GM21528 (cell line): ENCODE measurements at regions not wholly inside any gene's neighbourhood (a gene's known extent, or its start where the extent isn't known, plus 50 kb on each side); places are given as distances from the start of the nearest gene placed in this dataset.
"Not testable (repeated sequence)": the region's sequence is repeated elsewhere in the genome, so short reads cannot be mapped to it uniquely, and the experiment has no call there.

ENCODE experiments used
- ATAC-seq: cut with Tn5 transposase; IDR thresholded peaks from one replicate; pipeline ENCODE4 v1.9.1; 2021; ENCODE audit warnings: mild to moderate bottlenecking, moderate library complexity; ENCODE audit not compliant: unreplicated experiment, low FRiP score

GRCh38 chr12:127048525-127048924 lies 1218.4 kb upstream of the TMEM132C start:
- ATAC-seq, result not testable (repeated sequence)

- ATAC-seq, result no peak
Observed at GRCh38 chr12:127051139-127051538, 1215.8 kb upstream of the TMEM132C start.

- no peak for ATAC-seq
Observed at GRCh38 chr12:127052511-127053232, 1214.3 kb upstream of the TMEM132C start.

DNA sequence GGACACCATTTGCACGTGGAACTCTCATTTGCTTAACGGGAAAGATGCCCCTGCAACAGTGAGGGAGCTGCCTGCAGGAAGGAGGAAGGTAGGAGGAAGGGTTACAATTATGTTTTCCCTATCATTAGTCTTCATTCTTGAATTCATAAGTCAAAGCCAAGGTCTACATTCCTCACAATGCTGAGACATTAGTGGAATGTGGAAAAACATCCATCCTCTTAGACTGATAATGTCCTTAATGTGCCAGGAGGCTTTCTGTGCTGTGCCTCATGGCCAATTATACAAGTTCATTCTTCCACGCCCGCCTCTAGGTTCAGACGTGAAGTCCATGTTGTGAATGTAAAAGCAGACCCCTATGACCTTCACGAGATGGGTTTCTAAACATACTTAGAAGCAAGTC lies 1212.4 kb upstream of the TMEM132C start:
- no peak for ATAC-seq

- ATAC-seq, result no peak
Observed at GRCh38 chr12:127060310-127060847, 1206.6 kb upstream of the TMEM132C start.

- ATAC-seq, result no peak
Observed at GRCh38 chr12:127060933-127061332, 1206.0 kb upstream of the TMEM132C start.

DNA sequence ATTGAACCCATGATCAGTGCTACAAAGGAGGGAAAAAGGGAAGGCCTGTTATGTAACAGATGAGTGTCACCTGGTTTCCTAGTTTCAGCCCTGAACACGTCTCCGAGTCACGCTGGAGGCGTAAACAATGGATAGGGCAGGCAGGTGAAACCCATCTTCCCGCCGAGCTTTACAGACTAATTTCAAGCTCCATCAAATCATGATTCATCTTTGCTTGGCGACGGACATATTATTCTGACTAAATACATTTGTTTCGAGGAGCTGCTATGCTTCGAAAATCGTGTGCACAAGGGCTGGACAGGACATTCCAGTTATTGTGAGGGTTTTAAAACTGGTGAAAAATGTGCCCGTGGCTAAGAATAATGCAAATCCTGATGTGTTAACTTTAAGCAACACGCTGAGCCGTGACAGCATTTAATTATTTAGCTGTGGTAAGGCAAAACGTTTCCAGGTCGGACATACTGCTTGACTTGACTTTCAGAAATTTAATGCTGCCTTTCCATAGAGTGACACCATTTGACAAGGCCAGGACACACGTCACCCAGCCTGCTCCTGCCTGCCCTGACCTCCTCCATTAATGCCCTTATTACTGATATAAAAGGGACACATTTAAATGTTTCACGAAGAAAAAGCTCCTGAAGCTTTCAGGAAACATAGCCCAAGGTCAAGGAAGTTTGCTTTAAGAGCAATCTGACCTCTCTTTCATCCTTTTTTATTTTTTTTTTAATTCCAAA lies 1203.5 kb upstream of the TMEM132C start:
- ATAC-seq, result no peak

- ATAC-seq, result no peak
Observed at GRCh38 chr12:127064207-127064606, 1202.8 kb upstream of the TMEM132C start.

DNA sequence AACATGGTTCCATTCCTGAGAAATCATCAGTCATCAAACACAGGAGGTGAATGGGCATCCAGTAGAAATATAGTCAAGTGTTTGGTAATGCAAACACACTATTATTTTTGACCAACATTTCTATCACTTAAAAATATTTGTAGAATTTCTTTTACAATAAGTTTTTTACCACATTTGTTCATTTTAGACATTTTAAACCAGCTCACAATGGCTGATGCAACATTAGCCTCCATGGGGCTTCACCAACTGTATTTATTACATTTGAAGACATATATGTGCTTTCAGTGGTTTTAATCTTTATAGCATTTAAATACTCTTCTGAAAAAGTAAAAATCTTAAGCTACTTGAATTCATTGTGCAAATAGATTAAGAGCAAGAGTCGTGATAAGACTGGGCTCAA lies 1201.4 kb upstream of the TMEM132C start:
- ATAC-seq, result no peak

GRCh38 chr12:127070515-127071157 lies 1196.3 kb upstream of the TMEM132C start:
- no peak for ATAC-seq

DNA sequence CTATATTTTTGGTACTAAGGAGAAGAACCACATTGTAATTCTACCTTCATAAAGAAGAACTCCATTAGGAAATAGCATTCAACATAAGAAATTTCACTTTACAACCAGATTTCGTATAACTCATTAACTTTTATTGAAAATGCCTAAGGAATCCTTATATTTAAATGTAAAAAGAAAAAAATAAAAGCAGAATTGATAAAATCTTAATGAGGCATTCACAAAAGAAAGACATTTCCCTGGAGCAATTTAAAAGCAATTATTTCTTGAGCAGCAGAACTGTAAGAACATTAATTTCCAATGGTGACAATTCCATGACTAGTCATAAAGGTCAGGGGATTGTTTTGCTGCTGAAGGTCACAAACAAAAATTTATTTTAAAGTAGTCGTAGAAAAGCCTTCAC lies 1192.8 kb upstream of the TMEM132C start:
- no peak for ATAC-seq

GRCh38 chr12:127075981-127076380 lies 1191.0 kb upstream of the TMEM132C start:
- ATAC-seq, result no peak

DNA sequence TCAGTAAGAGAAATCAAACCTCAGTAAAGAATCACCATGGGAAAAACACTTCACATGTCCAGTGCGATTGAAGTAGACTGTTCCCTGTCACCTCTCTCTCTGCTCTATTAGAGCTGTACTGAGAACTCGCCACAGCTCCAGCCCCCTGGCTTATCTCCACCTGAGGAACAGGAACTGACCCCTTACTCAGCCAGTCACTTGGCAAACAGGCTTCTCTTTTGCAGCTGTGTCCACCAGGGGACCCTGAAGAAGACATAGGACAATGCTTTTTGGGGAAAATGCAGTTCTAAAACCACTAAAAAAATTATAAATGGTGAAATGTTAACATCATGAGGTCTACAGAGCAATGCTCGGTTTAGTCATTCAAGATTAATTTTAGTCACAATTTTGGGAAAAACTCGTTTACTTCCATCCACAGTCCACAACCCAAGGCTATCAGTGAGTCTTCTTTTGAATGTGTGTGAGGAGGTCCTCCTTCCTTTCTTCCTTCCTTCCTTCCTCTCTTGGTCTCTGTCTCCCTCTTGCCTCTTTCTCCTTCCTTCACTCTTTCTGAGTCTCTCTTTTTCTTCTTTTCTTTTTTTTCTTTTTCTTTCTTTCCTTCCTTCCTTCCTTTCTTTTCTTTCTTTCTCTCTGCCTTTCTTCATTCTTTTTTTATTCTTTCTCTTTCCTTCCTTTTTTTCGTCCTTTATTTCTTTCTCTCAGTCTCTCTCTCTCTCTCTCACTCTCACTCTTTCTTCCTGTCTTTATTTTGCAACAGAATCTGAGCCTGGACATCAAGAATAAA lies 1189.5 kb upstream of the TMEM132C start:
- ATAC-seq, result no peak

- ATAC-seq, result no peak
Observed at GRCh38 chr12:127078577-127079350, 1188.2 kb upstream of the TMEM132C start.

GRCh38 chr12:127079636-127080035 lies 1187.3 kb upstream of the TMEM132C start:
- ATAC-seq, result no peak

DNA sequence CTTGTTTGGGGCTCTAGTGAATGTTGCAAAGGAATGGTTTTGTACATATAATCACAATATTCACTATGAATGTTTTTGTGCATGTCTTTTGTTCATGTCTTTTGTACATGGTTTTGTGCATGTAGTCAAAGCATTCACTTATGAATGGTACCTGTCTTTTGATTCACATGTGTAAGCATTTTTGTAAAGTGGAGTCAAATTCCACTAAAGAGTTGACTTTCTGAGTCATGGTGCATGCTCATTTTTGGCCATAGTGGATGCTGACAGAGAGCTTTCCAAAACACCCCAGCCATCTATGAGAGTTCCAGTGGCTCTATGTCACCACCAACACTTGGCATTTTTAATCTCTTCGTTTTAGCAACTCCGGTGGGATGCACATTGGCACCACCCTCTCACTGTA lies 1185.9 kb upstream of the TMEM132C start:
- no peak for ATAC-seq

DNA sequence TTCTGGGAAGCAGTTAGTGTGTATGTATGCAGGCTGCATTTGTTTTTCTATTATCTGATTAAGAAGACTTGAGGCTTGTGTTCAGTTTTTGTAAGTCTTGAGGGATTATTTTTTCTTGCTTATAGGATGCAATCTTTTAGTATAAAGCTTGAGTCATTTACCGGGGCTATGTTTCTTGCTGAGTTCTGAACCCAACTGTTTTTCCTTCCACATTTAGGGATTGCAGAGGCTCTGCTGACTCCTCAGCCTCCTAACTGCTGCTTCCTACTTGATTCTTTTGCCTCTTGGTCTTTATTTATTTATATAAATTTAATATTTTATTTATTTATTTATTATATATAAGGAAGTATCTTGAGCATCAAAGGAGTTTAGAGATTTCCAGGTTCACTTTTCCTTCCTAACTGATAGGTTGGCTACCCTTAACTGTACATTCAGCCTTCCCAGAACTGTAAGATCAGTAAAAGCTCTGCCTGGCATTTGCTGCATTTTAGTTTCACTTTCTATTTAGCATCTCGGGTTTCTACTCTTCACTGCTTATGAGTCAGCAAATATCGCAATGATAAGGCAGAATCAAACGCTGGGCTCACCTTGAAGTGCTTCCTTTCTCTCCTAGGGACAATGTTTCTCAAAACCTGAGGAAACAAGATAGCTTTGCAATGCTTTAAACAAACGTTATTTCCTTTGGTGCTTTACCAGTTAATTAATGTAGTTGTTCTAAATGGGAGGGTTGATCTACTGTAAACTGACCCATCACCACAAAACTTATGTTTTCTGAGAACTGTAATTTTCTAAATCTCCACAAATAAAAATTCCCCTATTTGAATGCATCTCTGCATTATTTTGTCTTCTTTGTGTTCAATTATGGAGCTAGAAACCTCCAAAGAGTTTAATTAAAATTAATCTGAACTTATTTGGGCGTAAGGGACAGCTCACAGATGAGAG lies 1183.7 kb upstream of the TMEM132C start:
- peak; percentile 100 for ATAC-seq

- no peak for ATAC-seq
Observed at GRCh38 chr12:127101076-127101475, 1165.9 kb upstream of the TMEM132C start.

DNA sequence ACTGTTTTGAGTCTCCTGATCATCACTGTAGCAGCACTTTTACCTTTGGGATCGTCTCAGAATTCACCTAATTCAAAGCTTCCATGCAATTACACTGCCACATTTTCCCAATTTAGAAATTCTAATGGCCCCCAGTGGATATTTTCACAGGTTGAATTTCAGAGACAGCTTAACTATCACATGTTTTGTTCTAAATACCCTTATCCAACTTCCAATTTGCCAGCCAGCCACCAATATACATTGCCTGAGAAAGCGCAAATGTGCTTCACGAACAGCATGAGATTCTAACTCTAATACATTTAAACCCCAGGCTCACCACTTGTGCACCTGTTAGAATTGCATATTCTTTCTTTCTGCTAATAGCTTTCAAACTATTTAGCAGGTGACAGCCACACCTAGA lies 1160.9 kb upstream of the TMEM132C start:
- ATAC-seq, result no peak
